Panc1 (cell line): ENCODE measurements at regions not wholly inside any gene's neighbourhood (a gene's known extent, or its start where the extent isn't known, plus 50 kb on each side); places are given as distances from the start of the nearest gene placed in this dataset.

Source experiments
- POLR2AphosphoS5 ChIP-seq: IDR thresholded peaks from 2 replicates; pipeline ENCODE4 v1.6.1; 2012; ENCODE audit warnings: mild to moderate bottlenecking, low read depth, low read length, moderate library complexity
- SIN3A ChIP-seq: IDR thresholded peaks from 2 replicates; pipeline ENCODE4 v1.6.1; 2012; ENCODE audit warnings: low read depth, mild to moderate bottlenecking, low read length, moderate library complexity, borderline replicate concordance; ENCODE audit not compliant: insufficient read depth
- TCF7L2 ChIP-seq: IDR thresholded peaks from 2 replicates; pipeline ENCODE4 v1.6.1; 2011; ENCODE audit warnings: mild to moderate bottlenecking, low read depth, low read length, inconsistent platforms
- TF ChIP-seq, protein P1 (sequence below): fragments of 450-650 bp; IDR thresholded peaks from 2 replicates; pipeline ENCODE4 v1.5.1; 2017; ENCODE audit warnings: mild to moderate bottlenecking
- TF ChIP-seq, protein P2 (sequence below), 2 experiments: IDR thresholded peaks; 2 replicates each; pipeline ENCODE4 v1.6.1; 2011 to 2012; ENCODE audit warnings: low read depth in 2 of 2, control low read depth in 1 of 2, low read length in 1 of 2, mild to moderate bottlenecking in 1 of 2, moderate library complexity in 1 of 2; ENCODE audit not compliant: insufficient read depth in 1 of 2

DNA sequence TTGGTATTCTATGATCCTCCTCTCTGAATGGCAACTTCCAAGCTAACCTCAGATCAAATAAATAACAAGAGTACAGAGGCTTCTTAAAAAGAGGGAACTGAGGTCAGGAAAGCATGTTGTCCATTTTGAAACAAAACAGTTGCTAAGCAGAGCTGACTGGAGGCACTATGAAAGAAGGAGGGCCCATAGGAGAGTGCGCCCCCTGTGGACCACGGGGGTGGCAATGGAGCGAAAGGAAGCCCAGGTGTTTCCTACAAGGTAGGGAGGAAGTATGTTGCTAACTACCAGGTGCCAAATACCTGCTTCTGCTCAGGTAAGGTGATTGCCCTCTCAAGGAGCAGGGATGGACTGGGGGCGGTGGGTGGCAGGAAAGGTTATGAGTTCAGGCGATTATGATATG, 101.8 kb upstream of the MAST4 start:
- TF ChIP-seq, protein P1, sequence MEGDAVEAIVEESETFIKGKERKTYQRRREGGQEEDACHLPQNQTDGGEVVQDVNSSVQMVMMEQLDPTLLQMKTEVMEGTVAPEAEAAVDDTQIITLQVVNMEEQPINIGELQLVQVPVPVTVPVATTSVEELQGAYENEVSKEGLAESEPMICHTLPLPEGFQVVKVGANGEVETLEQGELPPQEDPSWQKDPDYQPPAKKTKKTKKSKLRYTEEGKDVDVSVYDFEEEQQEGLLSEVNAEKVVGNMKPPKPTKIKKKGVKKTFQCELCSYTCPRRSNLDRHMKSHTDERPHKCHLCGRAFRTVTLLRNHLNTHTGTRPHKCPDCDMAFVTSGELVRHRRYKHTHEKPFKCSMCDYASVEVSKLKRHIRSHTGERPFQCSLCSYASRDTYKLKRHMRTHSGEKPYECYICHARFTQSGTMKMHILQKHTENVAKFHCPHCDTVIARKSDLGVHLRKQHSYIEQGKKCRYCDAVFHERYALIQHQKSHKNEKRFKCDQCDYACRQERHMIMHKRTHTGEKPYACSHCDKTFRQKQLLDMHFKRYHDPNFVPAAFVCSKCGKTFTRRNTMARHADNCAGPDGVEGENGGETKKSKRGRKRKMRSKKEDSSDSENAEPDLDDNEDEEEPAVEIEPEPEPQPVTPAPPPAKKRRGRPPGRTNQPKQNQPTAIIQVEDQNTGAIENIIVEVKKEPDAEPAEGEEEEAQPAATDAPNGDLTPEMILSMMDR = peak; percentile 11; the same call in 1 of the 2 replicates
- TF ChIP-seq TCF7L2 = no peak
- TF ChIP-seq, protein P2, sequence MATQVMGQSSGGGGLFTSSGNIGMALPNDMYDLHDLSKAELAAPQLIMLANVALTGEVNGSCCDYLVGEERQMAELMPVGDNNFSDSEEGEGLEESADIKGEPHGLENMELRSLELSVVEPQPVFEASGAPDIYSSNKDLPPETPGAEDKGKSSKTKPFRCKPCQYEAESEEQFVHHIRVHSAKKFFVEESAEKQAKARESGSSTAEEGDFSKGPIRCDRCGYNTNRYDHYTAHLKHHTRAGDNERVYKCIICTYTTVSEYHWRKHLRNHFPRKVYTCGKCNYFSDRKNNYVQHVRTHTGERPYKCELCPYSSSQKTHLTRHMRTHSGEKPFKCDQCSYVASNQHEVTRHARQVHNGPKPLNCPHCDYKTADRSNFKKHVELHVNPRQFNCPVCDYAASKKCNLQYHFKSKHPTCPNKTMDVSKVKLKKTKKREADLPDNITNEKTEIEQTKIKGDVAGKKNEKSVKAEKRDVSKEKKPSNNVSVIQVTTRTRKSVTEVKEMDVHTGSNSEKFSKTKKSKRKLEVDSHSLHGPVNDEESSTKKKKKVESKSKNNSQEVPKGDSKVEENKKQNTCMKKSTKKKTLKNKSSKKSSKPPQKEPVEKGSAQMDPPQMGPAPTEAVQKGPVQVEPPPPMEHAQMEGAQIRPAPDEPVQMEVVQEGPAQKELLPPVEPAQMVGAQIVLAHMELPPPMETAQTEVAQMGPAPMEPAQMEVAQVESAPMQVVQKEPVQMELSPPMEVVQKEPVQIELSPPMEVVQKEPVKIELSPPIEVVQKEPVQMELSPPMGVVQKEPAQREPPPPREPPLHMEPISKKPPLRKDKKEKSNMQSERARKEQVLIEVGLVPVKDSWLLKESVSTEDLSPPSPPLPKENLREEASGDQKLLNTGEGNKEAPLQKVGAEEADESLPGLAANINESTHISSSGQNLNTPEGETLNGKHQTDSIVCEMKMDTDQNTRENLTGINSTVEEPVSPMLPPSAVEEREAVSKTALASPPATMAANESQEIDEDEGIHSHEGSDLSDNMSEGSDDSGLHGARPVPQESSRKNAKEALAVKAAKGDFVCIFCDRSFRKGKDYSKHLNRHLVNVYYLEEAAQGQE (IDR thresholded peaks at IDR 0.05; ENCODE audit: insufficient read depth in 1 of 2, low read depth in 2 of 2, low read length in 1 of 2) = no peak
- no peak for TF ChIP-seq POLR2AphosphoS5
- TF ChIP-seq SIN3A = no peak
